H1 (cell line): ENCODE measurements at regions not wholly inside any gene's neighbourhood (a gene's known extent, or its start where the extent isn't known, plus 50 kb on each side); places are given as distances from the start of the nearest gene placed in this dataset.

Source experiments
- CBX8 ChIP-seq: fragments of 300-800, 300-1000 bp; sonication (generic); IDR thresholded peaks from 2 replicates; pipeline ENCODE4 v1.7.1; 2016; ENCODE audit warnings: low read depth, low read length, borderline replicate concordance
- CHD7 ChIP-seq: fragments of 300-600 bp; sonication (generic); IDR thresholded peaks from 2 replicates; pipeline ENCODE4 v1.7.1; 2012; ENCODE audit warnings: low read length, moderate library complexity, mild to moderate bottlenecking, inconsistent platforms; ENCODE audit not compliant: insufficient replicate concordance
- CTBP2 ChIP-seq: IDR thresholded peaks from 2 replicates; pipeline ENCODE4 v1.7.0; 2011; ENCODE audit warnings: borderline replicate concordance, mild to moderate bottlenecking, moderate library complexity, mixed read lengths, low read length; ENCODE audit not compliant: insufficient read depth, insufficient read length
- HDAC2 ChIP-seq, 2 experiments: fragments of 300-600 bp in 1 of 2; sonication (generic) in 1 of 2; IDR thresholded peaks; 2 replicates each; pipeline ENCODE4 v1.6.1; 2011 to 2012; ENCODE audit warnings: low read depth in 2 of 2, low read length in 2 of 2, mild to moderate bottlenecking in 2 of 2, moderate library complexity in 2 of 2, borderline replicate concordance in 1 of 2, inconsistent platforms in 1 of 2
- SP2 ChIP-seq: IDR thresholded peaks from 2 replicates; pipeline ENCODE4 v1.6.1; 2012; ENCODE audit warnings: mild to moderate bottlenecking, low read length, inconsistent platforms
- TBP ChIP-seq: IDR thresholded peaks from 2 replicates; pipeline ENCODE4 v1.6.1; 2011; ENCODE audit warnings: low read depth, low read length, improper control_type of control experiment

- TF ChIP-seq CHD7 (no peak), HDAC2 (IDR thresholded peaks at IDR 0.05; ENCODE audit: borderline replicate concordance in 1 of 2, low read depth in 2 of 2, low read length in 2 of 2) (no peak), CTBP2 (no peak), SP2 (no peak), TBP (no peak), CBX8 (no peak)
These were observed 72.1 kb upstream of the SPACA1 start (continued) for GRCh38 chr6:87975561-87975960.
